NB4 (cell line): ENCODE measurements at regions not wholly inside any gene's neighbourhood (a gene's known extent, or its start where the extent isn't known, plus 50 kb on each side); places are given as distances from the start of the nearest gene placed in this dataset.

Experiments used
- DNase-seq: peaks from one replicate; pipeline ENCODE4 v3.0.0; 2010; ENCODE audit warnings: low read depth
- H3K4me3 ChIP-seq: one replicate; pipeline ENCODE4 v1.5.1; 2011; ENCODE audit warnings: mild to moderate bottlenecking, low read depth, low read length, moderate library complexity
- MAX ChIP-seq: IDR thresholded peaks from 2 replicates; pipeline ENCODE4 v1.6.1; 2011; ENCODE audit warnings: low read depth, low read length
- MYC ChIP-seq: IDR thresholded peaks from 2 replicates; pipeline ENCODE4 v1.6.1; 2011; ENCODE audit warnings: low read depth, low read length
- POLR2A ChIP-seq: IDR thresholded peaks from 2 replicates; pipeline ENCODE4 v1.6.1; 2011; ENCODE audit warnings: mild to moderate bottlenecking; ENCODE audit not compliant: insufficient read length; ENCODE audit errors: extremely low read depth
- TF ChIP-seq, protein P1 (sequence below): IDR thresholded peaks from one replicate; pipeline ENCODE4 v1.5.1; 2012; ENCODE audit warnings: low read depth, low read length

- no peak overlapping the region for H3K4me3 ChIP-seq
- no peak for TF ChIP-seq MYC
- DNase-seq = no peak
Observed at GRCh38 chr9:90986161-90986560, 184.5 kb downstream of the SYK start.

DNA sequence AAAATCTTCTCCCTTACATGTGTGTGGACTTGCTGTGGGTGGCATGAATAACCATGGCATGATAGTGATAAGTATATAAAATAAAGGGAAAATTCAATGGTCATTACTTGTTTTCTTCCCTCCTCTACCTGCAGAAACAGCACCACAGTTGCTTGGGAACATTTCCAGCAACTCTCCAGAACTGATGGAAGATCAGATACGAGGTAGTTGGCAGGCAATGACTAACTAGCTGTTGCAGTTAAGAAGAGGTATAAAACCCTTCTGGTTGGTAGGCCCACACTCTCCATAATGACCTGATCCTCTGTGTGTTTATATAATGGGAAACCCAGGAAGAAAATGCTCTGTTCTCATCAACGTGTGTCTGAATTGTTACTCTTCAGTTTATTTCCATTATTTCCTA, 185.9 kb downstream of the SYK start:
- H3K4me3 ChIP-seq = no peak overlapping the region
- TF ChIP-seq POLR2A (no peak), MYC (no peak), MAX (no peak)
- TF ChIP-seq, protein P1, sequence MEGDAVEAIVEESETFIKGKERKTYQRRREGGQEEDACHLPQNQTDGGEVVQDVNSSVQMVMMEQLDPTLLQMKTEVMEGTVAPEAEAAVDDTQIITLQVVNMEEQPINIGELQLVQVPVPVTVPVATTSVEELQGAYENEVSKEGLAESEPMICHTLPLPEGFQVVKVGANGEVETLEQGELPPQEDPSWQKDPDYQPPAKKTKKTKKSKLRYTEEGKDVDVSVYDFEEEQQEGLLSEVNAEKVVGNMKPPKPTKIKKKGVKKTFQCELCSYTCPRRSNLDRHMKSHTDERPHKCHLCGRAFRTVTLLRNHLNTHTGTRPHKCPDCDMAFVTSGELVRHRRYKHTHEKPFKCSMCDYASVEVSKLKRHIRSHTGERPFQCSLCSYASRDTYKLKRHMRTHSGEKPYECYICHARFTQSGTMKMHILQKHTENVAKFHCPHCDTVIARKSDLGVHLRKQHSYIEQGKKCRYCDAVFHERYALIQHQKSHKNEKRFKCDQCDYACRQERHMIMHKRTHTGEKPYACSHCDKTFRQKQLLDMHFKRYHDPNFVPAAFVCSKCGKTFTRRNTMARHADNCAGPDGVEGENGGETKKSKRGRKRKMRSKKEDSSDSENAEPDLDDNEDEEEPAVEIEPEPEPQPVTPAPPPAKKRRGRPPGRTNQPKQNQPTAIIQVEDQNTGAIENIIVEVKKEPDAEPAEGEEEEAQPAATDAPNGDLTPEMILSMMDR = no peak
- no peak for DNase-seq

DNA sequence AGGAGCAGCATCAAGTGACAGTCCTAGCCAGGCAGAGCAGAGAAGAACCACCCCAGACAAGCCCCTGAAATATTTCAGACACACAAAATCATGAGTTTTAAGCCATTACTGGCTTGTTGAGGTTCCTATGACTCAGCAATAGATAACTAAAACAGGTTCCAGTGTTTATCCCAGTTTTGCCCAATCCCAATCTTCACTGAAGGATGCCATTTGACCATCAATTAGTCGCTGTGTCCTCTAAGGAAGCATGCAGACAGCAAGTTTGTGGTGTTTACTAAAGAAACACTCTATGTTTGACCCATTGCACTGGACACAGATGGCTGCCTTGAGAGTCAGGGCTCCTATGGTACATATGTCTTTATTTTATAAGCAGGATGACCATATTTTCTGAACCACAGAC, 186.7 kb downstream of the SYK start:
- DNase-seq = no peak
- H3K4me3 ChIP-seq = no peak overlapping the region
- TF ChIP-seq MAX (no peak), MYC (no peak), POLR2A (no peak)
- TF ChIP-seq, protein P1 = no peak

- no peak overlapping the region for H3K4me3 ChIP-seq
- TF ChIP-seq POLR2A = no peak
- TF ChIP-seq MYC = no peak
- no peak for TF ChIP-seq MAX
- TF ChIP-seq, protein P1 = no peak
- no peak for DNase-seq
Observed at GRCh38 chr9:90991953-90992352, 190.3 kb downstream of the SYK start.

DNA sequence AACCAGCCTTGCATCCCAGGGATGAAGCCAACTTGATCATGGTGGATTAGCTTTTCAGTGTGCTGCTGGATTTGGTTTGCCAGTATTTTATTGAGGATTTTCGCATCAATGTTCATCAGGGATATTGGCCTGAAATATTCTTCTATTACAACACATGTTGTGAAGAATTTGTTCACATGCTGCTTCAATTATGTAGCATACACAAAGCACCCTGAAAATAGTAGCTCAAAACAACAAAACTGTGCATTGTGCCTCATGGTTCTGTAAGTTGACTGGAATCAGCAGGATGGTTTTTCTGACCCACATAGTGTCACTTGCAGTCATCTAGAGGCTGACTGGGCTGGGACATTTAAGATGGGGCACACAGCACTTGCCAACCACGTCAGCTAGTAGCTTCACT, 193.9 kb downstream of the SYK start:
- TF ChIP-seq MYC = no peak
- no peak overlapping the region for H3K4me3 ChIP-seq
- DNase-seq = no peak

DNA sequence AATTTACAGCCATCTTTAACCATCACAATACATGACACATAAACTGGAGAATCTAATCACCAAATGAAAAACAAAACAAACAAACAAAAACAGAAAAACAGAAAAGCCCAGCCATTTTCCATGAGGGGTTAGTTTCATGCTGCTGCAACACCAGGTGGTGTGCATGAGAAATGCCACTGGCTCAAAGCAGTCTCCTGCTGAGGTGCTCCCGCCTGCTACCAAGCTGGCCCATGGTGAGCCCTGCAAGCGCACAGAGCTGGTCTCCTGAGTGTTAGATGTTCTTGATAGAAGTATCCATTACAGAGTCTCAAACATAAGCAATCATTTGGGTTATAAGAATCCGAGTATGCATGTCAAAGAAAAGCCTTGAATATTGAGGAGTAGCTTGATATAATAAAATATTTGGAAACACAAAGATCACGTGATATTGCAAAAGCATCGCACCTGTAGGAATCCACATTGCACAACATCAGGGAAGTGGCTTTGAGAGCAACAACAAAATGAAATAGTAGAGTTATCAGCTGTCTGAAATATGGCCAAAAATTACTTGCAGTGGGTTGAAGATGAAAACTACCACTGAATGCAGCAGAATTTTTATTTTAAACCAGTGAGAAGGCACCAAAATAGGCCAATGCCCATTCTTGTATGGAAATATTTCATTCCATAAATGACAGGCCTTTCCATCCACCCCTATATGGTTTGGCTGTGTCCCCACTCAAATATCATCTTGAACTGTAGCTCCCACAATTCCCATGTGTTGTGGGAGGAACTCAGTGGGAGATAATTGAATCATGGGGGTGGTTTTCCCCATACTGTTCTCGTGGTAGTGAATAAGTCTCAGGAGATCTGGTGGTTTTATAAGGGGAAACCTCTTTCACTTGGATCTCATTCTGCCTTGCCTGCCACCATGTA, 194.8 kb downstream of the SYK start:
- H3K4me3 ChIP-seq = no peak overlapping the region
- DNase-seq = no peak
- TF ChIP-seq POLR2A (no peak), MYC (no peak), MAX (no peak)
- TF ChIP-seq, protein P1 = no peak

GRCh38 chr9:90998573-90998972, 197.0 kb downstream of the SYK start:
- no peak for DNase-seq
- H3K4me3 ChIP-seq = no peak overlapping the region
- TF ChIP-seq POLR2A = no peak
- no peak for TF ChIP-seq MAX
- no peak for TF ChIP-seq MYC
- TF ChIP-seq, protein P1 = no peak
